Large intestine (tissue), 3 donors: ENCODE measurements at regions not wholly inside any gene's neighbourhood (a gene's known extent, or its start where the extent isn't known, plus 50 kb on each side); places are given as distances from the start of the nearest gene placed in this dataset.
A peak's percentile ranks its signal among the peaks of the same experiment; 100 is the strongest.

Experiments used
- DNase-seq, 2 donors: peaks; one replicate each; pipeline versions ENCODE4 v3.0.0 to v3.0.0-alpha.2; 2013
- H3K27ac ChIP-seq: one replicate; pipeline ENCODE4 v1.5.1; 2013; ENCODE audit warnings: low read length
- H3K27me3 ChIP-seq: 2 replicates; pipeline ENCODE4 v1.6.1; 2013; ENCODE audit warnings: low read length; ENCODE audit not compliant: control insufficient read depth, insufficient read depth
- H3K36me3 ChIP-seq: 2 replicates; pipeline ENCODE4 v1.6.1; 2013; ENCODE audit warnings: low read length; ENCODE audit not compliant: control insufficient read depth, insufficient read depth
- H3K4me1 ChIP-seq: one replicate; pipeline ENCODE4 v1.6.1; 2013; ENCODE audit warnings: low read length; ENCODE audit not compliant: control insufficient read depth, insufficient read depth
- H3K4me3 ChIP-seq: one replicate; pipeline ENCODE4 v1.5.1; 2013; ENCODE audit warnings: low read length
- H3K9me3 ChIP-seq: one replicate; pipeline ENCODE4 v1.6.1; 2013; ENCODE audit warnings: mild to moderate bottlenecking, low read depth, low read length, moderate library complexity; ENCODE audit not compliant: control insufficient read depth
- WGBS: methylation state at CpG from one replicate; pipeline ENCODE4 v1.1.5; 2013; ENCODE audit warnings: low lambda C conversion rate; ENCODE audit not compliant: insufficient coverage; 5-methylcytosine and 5-hydroxymethylcytosine counted together

- Histone ChIP-seq H3K9me3 (peaks cover 10% of the 10 kb centered on the region), H3K4me3 (no peak overlapping the region), H3K27me3 (no peaks in the 10 kb centered on the region), H3K36me3 (no peaks in the 10 kb centered on the region), H3K4me1 (peaks cover 12% of the 10 kb centered on the region), H3K27ac (peak overlapping the region; percentile 35)
- peak; percentile 37 to 76 for DNase-seq
- WGBS, result 0% methylated on average over 1 of the region's 7 CpGs
Measured at GRCh38 chr4:162406637-162407365, 243.0 kb upstream of the FSTL5 start.

GRCh38 chr4:162403932-162404331, 240.1 kb upstream of the FSTL5 start:
- DNase-seq, result peak; percentile 9 to 12
- H3K36me3 ChIP-seq, result no peaks in the 10 kb centered on the region
- H3K27me3 ChIP-seq, result no peaks in the 10 kb centered on the region
- no peak overlapping the region for H3K27ac ChIP-seq
- WGBS, result no CpG with 5 or more reads among the region's 1 CpG
- H3K4me1 ChIP-seq, result peaks cover 12% of the 10 kb centered on the region
- H3K9me3 ChIP-seq, result peaks cover 6% of the 10 kb centered on the region
- H3K4me3 ChIP-seq, result no peak overlapping the region

DNA sequence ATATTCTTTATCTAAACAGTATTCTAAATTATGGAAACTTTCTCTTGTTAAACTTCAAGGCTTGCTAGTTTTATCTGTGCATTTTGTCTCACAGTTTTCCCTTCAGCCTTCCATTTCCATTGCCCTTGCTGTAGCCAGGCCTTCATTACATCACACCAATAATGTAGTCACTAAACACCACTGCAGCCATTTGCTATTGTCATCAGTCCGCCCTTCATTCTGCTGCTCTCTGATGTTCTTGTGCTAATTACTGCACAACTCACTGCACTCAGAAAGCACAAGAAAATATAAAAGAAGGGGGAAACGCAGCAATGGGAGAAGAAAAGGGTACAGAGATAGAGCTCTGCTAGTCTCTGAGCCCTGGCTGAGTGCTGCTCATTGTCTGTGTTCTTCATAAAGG, 239.6 kb upstream of the FSTL5 start:
- H3K4me3 ChIP-seq, result no peak overlapping the region
- H3K27ac ChIP-seq, result no peak overlapping the region
- no peaks in the 10 kb centered on the region for H3K36me3 ChIP-seq
- H3K9me3 ChIP-seq, result peaks cover 5% of the 10 kb centered on the region
- WGBS, result no CpG with 5 or more reads among the region's 2 CpGs
- no peak for DNase-seq
- H3K4me1 ChIP-seq, result peaks cover 12% of the 10 kb centered on the region
- no peaks in the 10 kb centered on the region for H3K27me3 ChIP-seq

- Histone ChIP-seq H3K4me3 (no peak overlapping the region), H3K36me3 (no peaks in the 10 kb centered on the region), H3K4me1 (no peaks in the 10 kb centered on the region), H3K27me3 (no peaks in the 10 kb centered on the region), H3K9me3 (peaks cover 5% of the 10 kb centered on the region), H3K27ac (no peak overlapping the region)
- 58% methylated on average over 2 of the region's 5 CpGs for WGBS
- peak; percentile 26 to 51 for DNase-seq
Measured at GRCh38 chr4:162401021-162401420, 237.2 kb upstream of the FSTL5 start.

- H3K4me1 ChIP-seq, result no peaks in the 10 kb centered on the region
- H3K27ac ChIP-seq, result no peak overlapping the region
- H3K4me3 ChIP-seq, result no peak overlapping the region
- no peak for DNase-seq
- no CpG with 5 or more reads among the region's 1 CpG for WGBS
- no peaks in the 10 kb centered on the region for H3K9me3 ChIP-seq
- no peaks in the 10 kb centered on the region for H3K36me3 ChIP-seq
- H3K27me3 ChIP-seq, result no peaks in the 10 kb centered on the region
Measured at GRCh38 chr4:162392946-162393345, 229.1 kb upstream of the FSTL5 start.

DNA sequence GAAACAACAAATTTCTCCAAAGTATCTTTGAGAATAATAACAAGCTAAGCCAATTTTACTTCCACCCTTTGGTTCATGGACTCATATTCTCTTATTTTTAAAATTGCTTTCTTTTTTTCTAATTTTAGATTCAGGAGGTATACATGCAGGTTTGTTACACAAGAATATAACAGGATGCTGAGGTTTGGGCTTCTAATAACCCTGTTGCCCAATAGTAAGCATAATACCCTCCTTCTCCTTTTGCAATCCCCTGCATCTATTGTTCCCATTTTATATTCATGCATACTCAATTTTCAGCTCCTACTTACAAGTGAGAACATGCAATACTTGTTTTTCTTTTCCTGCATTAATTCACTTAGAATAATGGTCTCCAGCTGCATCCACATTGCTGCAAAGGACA, 202.3 kb upstream of the FSTL5 start:
- no peaks in the 10 kb centered on the region for H3K36me3 ChIP-seq
- DNase-seq, result no peak
- H3K4me3 ChIP-seq, result no peak overlapping the region
- H3K27me3 ChIP-seq, result no peaks in the 10 kb centered on the region
- no peaks in the 10 kb centered on the region for H3K4me1 ChIP-seq
- no peak overlapping the region for H3K27ac ChIP-seq
- H3K9me3 ChIP-seq, result no peaks in the 10 kb centered on the region

GRCh38 chr4:162364651-162365050, 200.9 kb upstream of the FSTL5 start:
- H3K9me3 ChIP-seq, result no peaks in the 10 kb centered on the region
- H3K4me3 ChIP-seq, result no peak overlapping the region
- no peaks in the 10 kb centered on the region for H3K27me3 ChIP-seq
- H3K4me1 ChIP-seq, result no peaks in the 10 kb centered on the region
- no peak for DNase-seq
- no peaks in the 10 kb centered on the region for H3K36me3 ChIP-seq
- no peak overlapping the region for H3K27ac ChIP-seq
- WGBS, result 83% methylated on average over 1 of the region's 1 CpG

GRCh38 chr4:162360369-162361149, 196.8 kb upstream of the FSTL5 start:
- no peak for DNase-seq
- Histone ChIP-seq H3K27me3 (no peaks in the 10 kb centered on the region), H3K4me3 (no peak overlapping the region), H3K27ac (no peak overlapping the region), H3K4me1 (no peaks in the 10 kb centered on the region), H3K9me3 (no peaks in the 10 kb centered on the region), H3K36me3 (no peaks in the 10 kb centered on the region)
- WGBS, result no CpG with 5 or more reads among the region's 4 CpGs

DNA sequence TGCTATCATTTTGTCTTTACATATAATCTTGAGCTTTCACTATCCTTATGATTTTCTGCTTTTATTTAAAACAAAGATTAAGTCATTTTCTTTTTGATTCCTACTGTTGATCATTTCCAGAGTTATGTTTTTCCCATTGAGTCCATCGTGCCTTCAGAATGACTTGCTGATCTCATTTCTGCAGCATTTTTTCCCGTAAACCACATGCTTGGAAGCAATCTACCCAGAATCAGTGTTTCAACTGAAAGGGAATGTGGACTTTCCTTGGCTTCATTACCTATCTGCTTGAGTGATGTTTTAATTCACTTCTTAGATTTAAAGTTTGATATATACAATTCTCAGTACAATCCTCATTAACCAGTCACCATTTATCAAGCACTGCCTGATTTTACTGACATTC, 192.4 kb upstream of the FSTL5 start:
- Histone ChIP-seq H3K36me3 (no peaks in the 10 kb centered on the region), H3K9me3 (no peaks in the 10 kb centered on the region), H3K4me1 (no peaks in the 10 kb centered on the region), H3K4me3 (no peak overlapping the region), H3K27ac (no peak overlapping the region), H3K27me3 (no peaks in the 10 kb centered on the region)
- WGBS, result 80% methylated on average over 1 of the region's 2 CpGs
- DNase-seq, result no peak

GRCh38 chr4:162352580-162353107, 188.8 kb upstream of the FSTL5 start:
- Histone ChIP-seq H3K4me3 (no peak overlapping the region), H3K4me1 (no peaks in the 10 kb centered on the region), H3K27me3 (no peaks in the 10 kb centered on the region), H3K27ac (no peak overlapping the region), H3K36me3 (no peaks in the 10 kb centered on the region), H3K9me3 (no peaks in the 10 kb centered on the region)
- WGBS, result no CpG with 5 or more reads among the region's 1 CpG
- no peak for DNase-seq
